Ecto neural progenitor cell (in vitro differentiated cells): ENCODE measurements at regions not wholly inside any gene's neighbourhood (a gene's known extent, or its start where the extent isn't known, plus 50 kb on each side); places are given as distances from the start of the nearest gene placed in this dataset.
"Not testable (repeated sequence)": the region's sequence is repeated elsewhere in the genome, so short reads cannot be mapped to it uniquely, and the experiment has no call there.

Source experiments
- DNase-seq: peaks from one replicate; pipeline ENCODE4 v3.0.0-alpha.2; 2018; ENCODE audit warnings: low spot score

- DNase-seq, result no peak
Observed at GRCh38 chr1:213531369-213532310, 456.1 kb upstream of the PROX1 start.

GRCh38 chr1:213533125-213533524, 454.6 kb upstream of the PROX1 start:
- DNase-seq, result no peak

DNA sequence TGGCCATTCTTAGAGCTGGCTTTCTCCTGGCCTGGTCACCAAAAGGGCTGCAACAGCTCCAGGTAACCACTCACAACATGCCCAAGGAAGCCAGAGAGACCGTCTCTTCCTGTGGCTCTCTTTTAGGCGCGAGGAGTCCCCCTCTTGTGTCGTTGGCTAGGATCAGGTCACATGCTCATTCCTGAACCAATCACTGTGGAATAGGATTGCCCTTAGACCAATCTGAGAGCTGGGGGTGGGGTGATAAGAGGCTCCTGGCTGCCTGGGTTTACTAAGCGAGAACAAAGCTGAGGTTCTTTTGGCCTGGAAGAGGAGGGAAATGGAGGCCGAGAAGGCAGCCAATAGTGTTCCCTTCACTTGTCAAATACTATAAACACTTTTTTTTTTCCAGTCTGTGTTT, 452.1 kb upstream of the PROX1 start:
- no peak for DNase-seq

DNA sequence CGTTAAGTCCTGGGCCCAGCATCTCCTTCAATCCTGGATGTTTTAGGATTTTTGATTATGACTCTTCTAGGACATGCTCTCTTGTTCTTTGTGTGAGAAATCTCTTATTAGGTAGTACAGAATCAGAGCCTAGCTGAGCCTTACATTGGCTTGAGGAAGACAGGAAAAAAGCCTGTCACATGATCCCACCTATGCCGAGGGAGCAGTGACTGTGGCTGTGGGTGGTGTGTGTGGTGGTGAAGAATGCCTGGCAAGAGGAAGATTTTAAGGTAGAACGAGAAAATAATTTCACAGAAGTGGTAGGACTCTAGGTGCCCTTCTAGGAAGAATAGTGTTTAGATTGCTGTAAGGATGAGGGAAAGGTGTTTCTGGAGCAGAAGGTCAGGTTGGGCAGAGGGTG, 449.5 kb upstream of the PROX1 start:
- no peak for DNase-seq

- DNase-seq, result no peak
Observed at GRCh38 chr1:213539464-213539863, 448.3 kb upstream of the PROX1 start.

- DNase-seq, result no peak
Observed at GRCh38 chr1:213541641-213542040, 446.1 kb upstream of the PROX1 start.

DNA sequence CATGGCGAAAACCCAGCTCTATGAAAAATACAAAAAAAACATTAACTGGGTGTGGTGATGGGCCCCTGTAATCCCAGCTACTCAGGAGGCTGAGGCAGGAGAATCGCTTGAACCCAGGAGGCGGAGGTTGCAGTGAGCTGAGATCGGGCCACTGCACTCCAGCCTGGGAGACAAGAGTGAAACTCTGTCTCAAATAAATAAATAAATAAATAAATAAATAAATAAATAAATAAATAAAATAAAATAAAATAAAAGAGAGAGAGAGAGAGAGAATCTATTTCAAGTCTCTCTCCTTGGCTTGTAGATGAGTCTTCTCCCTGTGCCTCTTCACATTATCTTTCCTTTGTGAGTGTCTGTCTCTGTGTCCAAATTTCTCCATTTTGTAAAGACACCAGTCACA, 442.6 kb upstream of the PROX1 start:
- DNase-seq, result not testable (repeated sequence)

- no peak for DNase-seq
Observed at GRCh38 chr1:213549982-213550381, 437.8 kb upstream of the PROX1 start.

- DNase-seq, result no peak
Observed at GRCh38 chr1:213550804-213551203, 437.0 kb upstream of the PROX1 start.

DNA sequence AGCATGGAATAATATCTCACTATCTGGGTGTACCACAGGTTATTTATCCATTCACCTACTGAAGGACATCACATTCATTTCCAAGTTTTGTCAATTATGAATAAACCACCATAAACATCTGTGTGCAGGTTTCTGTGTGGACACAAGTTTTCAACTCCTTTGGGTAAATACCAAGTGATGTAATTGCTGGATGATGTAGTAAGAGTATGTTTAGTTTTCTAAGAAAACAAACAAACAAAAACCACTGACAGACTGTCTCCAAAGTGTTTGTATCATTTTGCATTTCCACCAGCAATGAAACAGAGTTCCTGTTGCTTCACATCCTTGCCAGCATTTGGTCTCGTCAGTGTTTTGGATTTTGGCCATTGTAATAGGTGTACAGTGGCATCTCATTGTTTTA, 435.7 kb upstream of the PROX1 start:
- no peak for DNase-seq

DNA sequence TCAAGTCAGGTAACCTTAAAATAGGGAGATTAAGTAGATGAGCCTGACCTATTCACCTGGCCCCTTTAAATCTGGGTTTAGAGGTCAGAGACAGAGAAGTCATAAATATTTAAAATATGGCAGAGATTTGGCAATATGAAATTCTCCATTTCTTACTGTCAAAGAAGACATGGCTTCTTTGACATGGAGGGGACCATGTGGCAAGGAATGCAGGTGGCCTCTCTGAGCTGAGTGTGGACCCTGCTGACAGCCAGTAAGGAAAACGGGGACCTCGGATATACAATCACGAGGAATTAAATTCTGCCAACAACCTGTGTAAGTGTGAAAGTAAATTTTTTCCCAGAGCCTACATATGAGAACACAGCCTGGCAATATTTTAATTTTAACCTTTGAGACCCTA, 427.5 kb upstream of the PROX1 start:
- DNase-seq, result no peak

DNA sequence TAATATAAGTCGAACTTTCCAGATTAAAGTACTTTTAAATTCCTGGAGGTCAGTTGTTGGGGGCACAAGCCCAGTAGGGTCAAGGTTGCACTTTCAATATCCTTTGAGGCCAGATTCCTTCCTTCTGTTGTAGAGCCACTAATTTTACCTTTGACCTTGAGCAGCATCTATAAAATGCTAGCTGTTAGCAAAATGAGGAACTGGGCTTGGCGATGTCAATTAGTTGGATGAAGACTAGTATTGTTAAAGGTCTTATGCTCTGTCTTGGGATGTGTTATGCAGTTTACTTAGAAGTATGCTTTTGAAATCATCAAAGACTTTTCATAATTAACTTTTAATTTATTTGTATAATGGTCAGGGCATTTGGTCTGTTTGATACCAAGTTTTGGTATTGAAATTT, 425.9 kb upstream of the PROX1 start:
- DNase-seq, result no peak

- DNase-seq, result no peak
Observed at GRCh38 chr1:213564215-213564659, 423.5 kb upstream of the PROX1 start.

DNA sequence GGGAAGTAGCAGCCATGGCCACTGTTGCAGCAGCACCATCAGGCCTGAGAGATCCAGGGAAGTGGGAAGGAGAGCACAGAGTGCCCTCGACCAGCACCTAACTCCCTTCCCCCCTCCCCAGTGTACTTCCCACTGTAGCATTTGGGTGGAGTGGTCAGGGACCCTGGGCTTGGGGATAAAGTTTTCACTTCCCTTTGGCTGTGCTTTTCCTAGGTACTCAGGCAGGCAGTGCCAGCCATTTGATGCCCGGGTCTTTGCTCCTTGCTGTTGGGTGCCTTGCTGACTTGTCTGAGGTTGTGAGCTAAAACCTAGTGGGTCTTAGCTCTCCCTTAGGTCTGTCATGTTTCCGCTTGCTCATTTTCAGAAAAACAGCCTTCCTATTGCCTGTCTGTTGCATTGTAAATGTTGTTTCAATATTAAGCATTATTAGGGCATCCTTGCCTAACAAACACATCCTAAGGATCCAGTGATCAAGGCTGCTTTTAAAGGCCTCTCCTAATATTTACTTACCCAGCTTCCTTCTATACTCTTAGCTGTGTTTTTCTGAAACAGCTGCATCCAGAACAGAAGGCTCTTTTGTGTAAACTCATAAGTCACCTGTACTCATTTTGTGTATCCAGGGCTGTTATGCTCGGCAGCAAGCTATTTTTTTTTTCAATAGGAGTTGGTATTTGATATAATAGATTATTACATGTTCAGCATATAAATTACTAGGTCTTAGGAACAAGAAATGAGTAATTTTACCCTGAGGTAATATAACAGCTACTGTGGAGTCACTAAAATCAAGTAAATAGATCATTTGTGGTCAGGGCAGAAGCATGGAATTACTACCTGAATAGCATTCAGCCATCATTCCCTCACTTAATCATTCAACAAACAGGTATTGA, 418.6 kb upstream of the PROX1 start:
- DNase-seq, result no peak

DNA sequence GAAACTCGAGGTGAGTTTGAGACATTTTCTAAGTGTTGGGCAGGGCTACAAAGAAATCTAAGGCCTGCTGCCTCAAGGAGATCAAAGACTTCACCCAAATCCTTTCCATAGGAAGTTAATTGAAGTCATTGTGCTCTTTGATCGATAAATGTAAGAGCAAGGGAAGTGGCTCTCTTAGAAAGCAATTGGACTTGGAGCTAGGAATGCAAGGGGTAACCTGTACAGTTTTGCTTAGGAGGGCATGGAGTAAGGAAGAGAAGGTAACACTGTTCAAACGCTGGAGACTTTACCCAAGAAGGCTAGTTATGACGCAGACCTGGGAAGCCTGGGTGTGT, 418.0 kb upstream of the PROX1 start:
- no peak for DNase-seq

DNA sequence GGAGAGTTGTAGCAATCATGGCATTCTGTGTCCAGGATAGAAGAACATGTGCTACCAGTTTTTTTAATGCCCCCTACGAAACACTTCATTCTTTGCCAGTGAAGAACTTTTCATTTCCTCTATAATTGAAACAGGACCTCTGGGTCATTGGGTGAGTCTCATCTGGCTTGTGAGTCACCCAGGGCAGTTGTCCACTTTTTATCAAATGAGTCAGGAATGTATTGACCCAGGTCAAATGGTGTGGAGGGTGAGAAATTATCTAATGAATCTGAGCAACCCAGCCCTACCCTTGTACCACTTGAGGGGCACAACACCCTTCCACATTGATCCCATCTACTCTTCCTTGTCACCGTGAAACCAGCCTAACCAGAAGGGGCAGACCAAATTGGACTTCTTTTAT, 417.3 kb upstream of the PROX1 start:
- DNase-seq, result no peak

- no peak for DNase-seq
Observed at GRCh38 chr1:213571419-213571818, 416.4 kb upstream of the PROX1 start.

DNA sequence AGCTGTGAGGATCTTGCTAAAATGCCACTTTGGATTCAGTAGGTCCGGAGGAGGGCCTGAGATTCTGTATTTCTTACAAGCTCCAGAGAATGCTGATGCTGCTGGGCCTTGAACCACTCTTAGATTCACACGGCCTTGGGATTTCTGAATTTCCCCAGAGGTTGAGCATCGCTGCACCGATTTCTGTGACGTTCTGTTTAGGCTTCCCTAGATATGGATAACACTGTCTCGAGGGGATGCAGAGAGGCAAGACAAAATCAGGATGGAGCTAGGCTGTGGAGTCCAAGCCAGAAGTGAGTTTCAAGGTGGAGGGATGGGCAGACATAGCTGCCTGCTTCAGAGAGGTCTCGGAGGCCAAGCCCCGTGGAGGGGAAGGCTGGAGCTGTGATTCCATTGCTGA, 415.9 kb upstream of the PROX1 start:
- DNase-seq, result no peak

- DNase-seq, result no peak
Observed at GRCh38 chr1:213572912-213573647, 414.7 kb upstream of the PROX1 start.

GRCh38 chr1:213573648-213574009, 414.1 kb upstream of the PROX1 start:
- DNase-seq, result no peak

- DNase-seq, result no peak
Observed at GRCh38 chr1:213582976-213583567, 404.7 kb upstream of the PROX1 start.

DNA sequence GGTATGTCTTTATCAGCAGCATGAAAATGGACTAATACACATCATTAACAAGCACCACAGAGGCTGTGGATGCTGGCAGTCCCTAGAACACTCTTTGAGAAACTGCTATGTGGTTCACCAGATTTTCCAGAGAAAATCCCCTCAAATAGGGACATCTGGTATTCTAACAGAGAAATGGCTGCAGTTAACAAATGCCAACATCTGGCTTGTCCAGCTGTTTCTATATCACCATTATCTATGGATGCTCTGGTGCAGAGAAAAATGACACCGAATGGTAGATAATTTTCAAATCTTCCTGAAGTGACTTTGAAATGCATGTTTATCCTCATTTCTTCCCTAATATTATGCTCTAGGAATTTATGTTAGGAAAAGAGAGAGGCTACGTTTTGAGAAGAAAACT, 403.5 kb upstream of the PROX1 start:
- DNase-seq, result no peak
